SKM-1 treated with dmso at 0.1 percent for 144 hours (cell line): ENCODE measurements at regions not wholly inside any gene's neighbourhood (a gene's known extent, or its start where the extent isn't known, plus 50 kb on each side); places are given as distances from the start of the nearest gene placed in this dataset.

Experiments
- DNase-seq: peaks from one replicate; lab custom pipeline; 2025; ENCODE audit not compliant: unreplicated experiment; lab: John Stamatoyannopoulos, UW

- DNase-seq = no peak
These were observed 167.7 kb upstream of the PDE10A start for GRCh38 chr6:165830761-165831160.

GRCh38 chr6:165829376-165829775 lies 166.3 kb upstream of the PDE10A start:
- no peak for DNase-seq

GRCh38 chr6:165827190-165827518 lies 164.1 kb upstream of the PDE10A start:
- no peak for DNase-seq

- DNase-seq = no peak
These were observed 163.6 kb upstream of the PDE10A start for GRCh38 chr6:165826487-165827189.

DNA sequence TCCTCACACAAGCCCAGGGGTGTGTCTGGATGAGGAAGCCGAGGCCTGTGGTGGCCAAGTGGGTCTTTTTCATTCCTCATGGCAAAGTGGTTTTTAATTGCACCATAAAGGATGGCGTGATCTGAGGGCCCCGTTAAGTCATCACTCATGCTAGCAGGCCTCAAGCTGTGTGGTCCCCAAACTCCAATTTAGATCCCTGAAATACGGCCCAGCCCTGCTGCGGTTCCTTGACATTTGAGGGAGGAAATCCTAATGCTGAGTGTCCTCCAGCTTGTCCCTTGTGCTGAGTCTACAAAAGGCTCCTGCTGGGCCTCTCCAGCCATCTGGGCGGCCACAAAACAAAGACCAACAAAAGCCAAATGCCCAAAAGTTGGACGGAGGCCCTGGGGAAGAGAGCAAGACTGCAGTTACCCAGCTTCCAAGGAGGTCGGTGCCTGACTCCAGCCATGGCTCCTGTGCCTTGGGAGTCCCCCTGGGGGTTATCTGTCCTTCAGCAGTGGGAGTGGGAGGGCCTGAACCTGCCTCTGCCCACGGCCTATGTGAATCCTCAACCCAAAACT lies 162.3 kb upstream of the PDE10A start:
- DNase-seq = no peak

DNA sequence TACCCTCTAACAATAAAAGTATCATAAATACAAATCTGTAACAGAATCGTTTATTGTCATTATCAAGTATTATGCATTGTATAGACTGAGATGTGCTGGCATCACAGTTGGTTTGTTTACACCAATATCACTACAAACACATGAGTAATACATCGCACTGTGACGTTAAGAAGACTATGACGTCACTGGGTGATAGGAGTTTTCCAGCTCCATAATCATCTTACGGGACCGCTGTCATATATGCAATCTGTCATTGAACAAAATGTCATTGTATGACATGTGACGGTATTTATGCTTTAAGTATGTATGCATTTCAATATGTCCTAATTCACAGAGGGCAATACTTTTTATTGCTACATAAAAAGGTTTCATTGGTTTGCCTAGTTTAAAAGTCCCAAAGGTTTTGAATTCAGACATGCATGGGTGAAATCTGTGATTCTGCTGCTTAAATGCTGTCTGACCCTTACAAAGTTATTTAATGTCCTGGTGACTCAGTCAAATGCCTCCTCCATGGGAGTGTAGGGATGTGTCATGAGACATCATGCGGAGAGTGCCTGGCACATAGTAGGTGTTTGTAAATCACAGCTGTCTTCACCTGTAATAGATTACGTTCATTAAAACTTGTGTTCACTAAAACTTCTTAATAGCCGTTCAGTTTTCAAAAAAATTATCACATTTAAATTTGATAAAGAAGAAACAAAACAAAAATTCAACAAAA lies 160.7 kb upstream of the PDE10A start:
- DNase-seq = no peak

GRCh38 chr6:165822501-165822900 lies 159.5 kb upstream of the PDE10A start:
- no peak for DNase-seq

DNA sequence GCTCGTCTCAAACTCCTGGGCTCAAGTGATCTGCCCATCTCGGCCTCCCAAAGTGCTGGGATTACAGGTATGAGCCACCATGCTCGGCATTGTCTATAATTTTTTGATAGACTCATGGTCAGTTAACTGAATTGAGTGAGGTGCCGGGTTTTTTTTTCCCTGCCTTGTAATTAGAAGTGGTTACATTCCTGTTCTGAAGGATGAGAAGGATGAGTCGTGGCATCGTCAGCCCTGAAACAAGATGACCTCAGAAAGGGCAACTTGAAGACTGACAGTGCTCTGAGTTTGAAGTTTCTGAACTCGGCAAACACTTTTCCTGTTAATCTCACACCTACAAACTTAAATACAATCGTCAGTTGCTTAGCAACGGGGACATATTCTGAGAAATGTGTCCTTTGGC lies 158.7 kb upstream of the PDE10A start:
- no peak for DNase-seq

DNA sequence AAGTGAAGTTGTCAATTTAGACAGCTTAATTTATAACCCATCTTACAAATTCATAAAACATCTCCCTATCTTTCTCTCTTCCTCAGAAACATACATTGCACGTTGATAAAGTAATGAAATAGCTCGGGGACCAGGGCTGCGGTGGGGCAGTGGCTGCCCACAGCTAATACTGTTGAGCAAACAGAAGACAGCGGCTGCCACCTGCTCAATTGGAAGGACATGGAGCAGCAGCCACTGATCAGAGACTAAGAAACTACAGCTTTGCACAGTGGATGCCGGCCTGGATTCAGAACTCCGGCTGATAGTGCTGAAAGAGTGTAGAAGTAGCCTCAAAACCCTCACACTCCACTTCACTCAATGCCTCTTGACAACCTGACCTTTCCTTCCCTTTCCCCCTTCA lies 157.9 kb upstream of the PDE10A start:
- DNase-seq = no peak

GRCh38 chr6:165820407-165820806 lies 157.4 kb upstream of the PDE10A start:
- no peak for DNase-seq

DNA sequence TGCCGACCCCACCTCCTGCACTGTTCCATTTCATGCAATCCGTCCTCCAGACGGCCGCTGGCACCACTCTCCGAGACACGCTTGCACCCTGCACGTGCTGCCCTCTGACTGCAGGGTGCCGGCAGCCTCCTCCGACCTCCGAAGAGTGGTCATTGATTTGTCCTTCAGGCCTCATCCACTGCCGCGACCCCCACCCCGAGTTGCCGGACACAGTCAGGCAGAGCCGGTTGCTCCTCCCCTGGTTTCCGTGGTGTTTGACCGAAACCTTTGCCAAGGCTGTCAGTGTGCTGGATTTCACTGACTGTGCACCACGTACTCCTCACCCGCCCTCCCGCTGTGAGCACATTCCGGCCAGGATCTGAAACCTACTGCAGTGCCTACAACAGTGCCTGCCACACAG lies 156.4 kb upstream of the PDE10A start:
- DNase-seq = no peak

- DNase-seq = no peak
These were observed 155.2 kb upstream of the PDE10A start for GRCh38 chr6:165818200-165818599.

- no peak for DNase-seq
These were observed 154.7 kb upstream of the PDE10A start for GRCh38 chr6:165817771-165818170.

DNA sequence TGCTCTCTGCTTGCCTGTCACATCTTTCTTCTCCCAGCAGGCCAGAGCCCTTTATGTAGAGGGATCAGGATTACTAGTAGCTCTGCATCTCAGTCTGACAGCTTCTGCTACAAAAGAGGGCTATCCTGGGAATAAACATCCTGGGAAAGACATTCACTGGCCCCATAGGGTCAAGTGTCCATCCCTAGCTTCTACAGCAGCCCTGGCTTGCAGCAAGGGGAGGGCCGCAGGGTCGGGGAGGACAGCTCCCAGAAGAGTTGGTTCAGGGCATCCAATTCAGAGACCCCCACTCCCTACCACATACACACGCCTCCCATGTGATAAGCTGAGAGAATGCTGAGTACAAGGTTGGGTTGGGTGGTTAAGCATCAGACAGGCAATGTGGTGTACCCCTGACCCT lies 154.1 kb upstream of the PDE10A start:
- DNase-seq = no peak

- DNase-seq = no peak
These were observed 151.6 kb upstream of the PDE10A start for GRCh38 chr6:165814679-165815078.

DNA sequence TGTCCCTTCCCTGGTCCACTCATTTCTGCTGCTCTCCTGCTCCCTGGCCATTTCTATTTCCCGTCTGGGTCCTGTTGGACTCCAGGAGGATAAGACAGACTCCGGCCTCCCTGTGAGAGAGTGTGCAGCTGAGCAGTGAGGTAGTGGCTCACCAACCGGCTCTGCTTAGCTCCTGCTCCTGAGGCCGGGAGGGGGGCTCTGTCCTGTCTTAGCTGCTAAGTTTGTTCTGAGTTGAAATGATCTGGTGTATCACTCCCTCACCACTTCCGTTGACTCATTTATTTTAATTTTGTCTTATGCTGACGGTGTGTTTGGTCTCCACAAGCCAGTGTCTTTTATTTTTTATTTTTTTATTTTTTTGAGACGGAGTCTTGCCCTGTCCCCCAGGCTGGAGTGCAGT lies 148.5 kb upstream of the PDE10A start:
- DNase-seq = no peak

GRCh38 chr6:165808021-165808420 lies 145.0 kb upstream of the PDE10A start:
- no peak for DNase-seq

DNA sequence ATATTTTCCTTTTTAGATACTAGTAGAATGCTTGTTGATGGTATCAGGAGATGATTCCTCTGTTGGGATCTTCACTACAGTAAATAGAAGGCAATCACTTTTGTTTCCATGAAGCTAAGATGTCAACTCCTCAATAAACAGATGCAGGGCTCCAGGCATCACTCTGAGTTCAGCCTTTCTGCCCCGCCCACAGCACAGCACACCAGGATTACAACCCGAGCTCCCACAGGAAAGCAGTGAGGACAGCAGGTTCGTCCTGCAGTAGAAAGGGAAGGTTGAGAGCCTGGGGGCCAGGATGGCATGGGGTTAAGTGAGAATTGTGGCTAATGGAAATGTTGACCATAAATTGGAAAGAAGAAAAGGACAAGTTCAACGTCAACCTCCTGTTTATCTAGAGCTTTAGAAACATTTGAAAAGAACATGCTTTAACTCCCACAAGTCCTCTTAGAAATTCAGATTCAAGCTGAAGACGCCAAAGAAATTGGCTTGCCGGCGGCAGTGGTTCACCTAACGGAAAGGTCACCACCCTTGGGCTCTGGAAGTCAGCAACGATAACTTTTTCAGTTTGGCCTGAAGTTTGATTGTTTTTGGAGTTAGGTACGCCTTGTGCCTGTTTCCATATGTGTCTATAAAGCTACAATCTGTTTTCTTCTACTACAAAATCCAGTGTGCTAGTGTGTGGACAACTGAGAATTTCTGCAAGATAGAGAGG lies 144.4 kb upstream of the PDE10A start:
- no peak for DNase-seq

GRCh38 chr6:165806126-165806810 lies 143.2 kb upstream of the PDE10A start:
- DNase-seq = no peak

DNA sequence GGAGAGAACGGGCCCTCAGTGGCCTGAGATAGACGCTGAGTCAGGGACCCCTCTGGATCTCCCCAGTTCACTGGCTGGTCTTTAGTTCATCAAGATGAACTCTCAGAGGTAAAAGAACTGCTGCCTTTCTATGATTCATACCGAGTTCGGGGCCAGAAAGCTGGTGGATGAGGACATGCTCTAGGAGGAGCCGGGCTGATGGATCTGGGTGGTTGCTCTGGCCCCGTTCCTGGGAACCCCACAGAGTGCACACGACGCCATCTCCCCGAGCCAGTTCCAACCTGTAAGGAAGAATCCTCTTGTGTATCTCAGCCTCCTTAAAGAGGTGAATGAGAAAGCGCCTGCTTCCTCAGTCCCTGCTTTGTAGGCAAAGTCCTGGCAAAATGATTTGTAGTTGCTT lies 142.6 kb upstream of the PDE10A start:
- DNase-seq = no peak

DNA sequence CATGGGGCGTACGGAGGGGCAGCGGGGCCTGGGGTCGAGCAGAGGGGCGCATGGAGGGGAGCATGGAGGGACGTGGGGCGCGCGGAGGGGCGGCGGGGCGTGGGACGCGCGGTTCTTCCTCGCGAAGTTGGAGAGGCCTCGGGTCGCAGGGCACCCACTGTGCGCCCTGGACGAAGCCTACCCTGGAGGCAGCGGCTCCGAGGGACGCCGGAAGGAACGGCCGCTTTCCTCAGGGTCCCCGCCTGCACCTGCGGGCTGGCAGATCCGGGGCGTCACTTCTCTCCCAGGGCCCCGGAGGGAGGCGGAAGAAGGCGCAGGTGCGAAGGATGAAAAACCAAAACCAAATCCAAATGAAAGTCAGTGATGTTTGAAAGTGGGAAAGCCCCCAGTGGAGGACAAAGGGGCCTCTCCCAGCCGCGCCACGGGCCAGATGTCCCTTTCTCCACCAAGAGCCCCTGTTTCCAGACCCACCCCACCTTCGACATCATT lies 142.1 kb upstream of the PDE10A start:
- no peak for DNase-seq
